ENCODE measurements at regions not wholly inside any gene's neighbourhood (a gene's known extent, or its start where the extent isn't known, plus 50 kb on each side); places are given as distances from the start of the nearest gene placed in this dataset.

- Mint-ChIP-seq H3K4me3 (no peak overlapping the region), H3K27ac (peak overlapping the region in 1 of 3 experiments; percentile 65; a peak in 1 of 7 replicates), H3K9me3 (no peaks in the 10 kb centered on the region), H3K4me1 (peaks cover 20 to 30% of the 10 kb centered on the region in 2 experiments), H3K36me3 (ENCODE audit: insufficient read depth in 1 of 3, low read depth in 3 of 3) (no peaks in the 10 kb centered on the region), H3K27me3 (ENCODE audit: low read depth) (no peaks in the 10 kb centered on the region)
- no peak overlapping the region for H2AFZ ChIP-seq (ENCODE audit: low read length)
- H3K56ac ChIP-seq (ENCODE audit: insufficient read length, low read depth, low read length) = no peak overlapping the region
- no peaks in the 10 kb centered on the region for H3K23me2 ChIP-seq (ENCODE audit: insufficient read length, low read depth, low read length, poor library complexity, severe bottlenecking)
- H3K27me3 ChIP-seq (ENCODE audit: insufficient read depth, low read length) = no peaks in the 10 kb centered on the region
- no peak overlapping the region for H2BK120ac ChIP-seq (ENCODE audit: low read depth, low read length, poor library complexity, severe bottlenecking)
- no peak overlapping the region for H4K5ac ChIP-seq (ENCODE audit: insufficient read length, low read depth, low read length)
- H3K9me3 ChIP-seq (ENCODE audit: control insufficient read depth, low read depth, low read length) = no peaks in the 10 kb centered on the region
- no peak for DNase-seq
- no peaks in the 10 kb centered on the region for H4K20me1 ChIP-seq (ENCODE audit: control insufficient read depth, insufficient read depth, insufficient read length)
- TF ChIP-seq, protein P1, sequence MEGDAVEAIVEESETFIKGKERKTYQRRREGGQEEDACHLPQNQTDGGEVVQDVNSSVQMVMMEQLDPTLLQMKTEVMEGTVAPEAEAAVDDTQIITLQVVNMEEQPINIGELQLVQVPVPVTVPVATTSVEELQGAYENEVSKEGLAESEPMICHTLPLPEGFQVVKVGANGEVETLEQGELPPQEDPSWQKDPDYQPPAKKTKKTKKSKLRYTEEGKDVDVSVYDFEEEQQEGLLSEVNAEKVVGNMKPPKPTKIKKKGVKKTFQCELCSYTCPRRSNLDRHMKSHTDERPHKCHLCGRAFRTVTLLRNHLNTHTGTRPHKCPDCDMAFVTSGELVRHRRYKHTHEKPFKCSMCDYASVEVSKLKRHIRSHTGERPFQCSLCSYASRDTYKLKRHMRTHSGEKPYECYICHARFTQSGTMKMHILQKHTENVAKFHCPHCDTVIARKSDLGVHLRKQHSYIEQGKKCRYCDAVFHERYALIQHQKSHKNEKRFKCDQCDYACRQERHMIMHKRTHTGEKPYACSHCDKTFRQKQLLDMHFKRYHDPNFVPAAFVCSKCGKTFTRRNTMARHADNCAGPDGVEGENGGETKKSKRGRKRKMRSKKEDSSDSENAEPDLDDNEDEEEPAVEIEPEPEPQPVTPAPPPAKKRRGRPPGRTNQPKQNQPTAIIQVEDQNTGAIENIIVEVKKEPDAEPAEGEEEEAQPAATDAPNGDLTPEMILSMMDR (conservative IDR thresholded peaks at IDR 0.05) = no peak
- H2BK20ac ChIP-seq (ENCODE audit: low read depth, low read length, poor library complexity, severe bottlenecking) = no peak overlapping the region
- no peak overlapping the region for H3K4ac ChIP-seq (ENCODE audit: low read depth, low read length)
- H2AK5ac ChIP-seq (ENCODE audit: insufficient read length, low read length) = no peak overlapping the region
- no peak overlapping the region for H2BK12ac ChIP-seq (ENCODE audit: insufficient read length, low read depth, low read length)
- H3T11ph ChIP-seq (ENCODE audit: low read length) = no peak overlapping the region
- H3K79me1 ChIP-seq (ENCODE audit: insufficient read depth, low read depth, low read length, poor library complexity, severe bottlenecking) = no peaks in the 10 kb centered on the region
- H3K23ac ChIP-seq (ENCODE audit: insufficient read length, low read depth, low read length) = no peak overlapping the region
- no peak overlapping the region for H3K9ac ChIP-seq (ENCODE audit: extremely low read depth, insufficient read length, low read length)
- H4K8ac ChIP-seq (replicated peaks; ENCODE audit: insufficient read length, low read depth, low read length) = no peak overlapping the region
- H3K4me1 ChIP-seq (ENCODE audit: insufficient read depth, low read length) = peaks cover 3% of the 10 kb centered on the region
- H3K27ac ChIP-seq (ENCODE audit: insufficient read length, low read depth, low read length) = no peak overlapping the region
- no peak overlapping the region for H3K4me2 ChIP-seq (ENCODE audit: insufficient read depth, insufficient read length, low read length)
- no peak overlapping the region for H4K91ac ChIP-seq (ENCODE audit: insufficient read length, low read depth, low read length)
- WGBS (ENCODE audit: extremely low coverage, insufficient read length, low lambda C conversion rate) = no CpG with 5 or more reads among the region's 2 CpGs
- H3K14ac ChIP-seq (ENCODE audit: insufficient read depth, low read length) = no peak overlapping the region
- no peak overlapping the region for H2BK5ac ChIP-seq (ENCODE audit: insufficient read length, low read length)
- no peaks in the 10 kb centered on the region for H3K79me2 ChIP-seq (ENCODE audit: insufficient read depth, low read length)
- no peak overlapping the region for H2BK15ac ChIP-seq (ENCODE audit: low read depth, low read length)
- H3K18ac ChIP-seq (ENCODE audit: insufficient read length, low read depth, low read length) = no peak overlapping the region
Measured at GRCh38 chr2:226429476-226429875, 370.1 kb downstream of the IRS1 start.

Measured in H9 (cell line).